SK-N-SH treated with all-trans-retinoic acid at 6 μM for 48 hours (cell line): ENCODE measurements at regions not wholly inside any gene's neighbourhood (a gene's known extent, or its start where the extent isn't known, plus 50 kb on each side); places are given as distances from the start of the nearest gene placed in this dataset.

Experiments used
- ATAC-seq: fragments of 200-7000 bp; cut with Tn5 transposase; 3 replicates; pipeline ENCODE4 v1.9.1; 2020; ENCODE audit warnings: mild to moderate bottlenecking, moderate library complexity
- ARNTL ChIP-seq: fragments of 450-650 bp; formaldehyde crosslinking; IDR thresholded peaks from 2 replicates; pipeline ENCODE4 v1.5.0; 2020; ENCODE audit warnings: low read depth, mild to moderate bottlenecking, moderate library complexity, borderline replicate concordance
- CREB5 ChIP-seq: fragments of 250-450 bp; sonication (Bioruptor Pico); IDR thresholded peaks from 2 replicates; pipeline ENCODE4 v1.5.1; 2020; ENCODE audit warnings: low read depth, mild to moderate bottlenecking, moderate library complexity
- CSDC2 ChIP-seq: fragments of 250-450 bp; sonication (Bioruptor Pico); IDR thresholded peaks from 2 replicates; pipeline ENCODE4 v1.5.0; 2020; ENCODE audit warnings: mild to moderate bottlenecking, moderate library complexity
- CSRNP3 ChIP-seq: fragments of 250-450 bp; sonication (Bioruptor Pico); IDR thresholded peaks from 2 replicates; pipeline ENCODE4 v1.5.1; 2021; ENCODE audit warnings: mild to moderate bottlenecking, moderate library complexity
- GLIS3 ChIP-seq: fragments of 250-450 bp; sonication (Bioruptor Pico); IDR thresholded peaks from 2 replicates; pipeline ENCODE4 v1.5.0; 2020; ENCODE audit warnings: mild to moderate bottlenecking, moderate library complexity
- ISL1 ChIP-seq: fragments of 250-450 bp; sonication (Bioruptor Pico); IDR thresholded peaks from 2 replicates; pipeline ENCODE4 v2.1.2; 2022; ENCODE audit warnings: mild to moderate bottlenecking, moderate library complexity
- PATZ1 ChIP-seq: fragments of 250-450 bp; sonication (Bioruptor Pico); IDR thresholded peaks from 2 replicates; pipeline ENCODE4 v1.8.0; 2020; ENCODE audit warnings: mild to moderate bottlenecking, moderate library complexity, borderline replicate concordance
- POU6F1 ChIP-seq: fragments of 250-450 bp; sonication (Bioruptor Pico); IDR thresholded peaks from 2 replicates; pipeline ENCODE4 v1.8.0; 2021; ENCODE audit warnings: low read depth, mild to moderate bottlenecking, moderate library complexity, borderline replicate concordance
- PPARA ChIP-seq: fragments of 250-450 bp; sonication (Bioruptor Pico); IDR thresholded peaks from 2 replicates; pipeline ENCODE4 v1.5.0; 2020; ENCODE audit warnings: mild to moderate bottlenecking, borderline replicate concordance
- RARB ChIP-seq: fragments of 250-450 bp; sonication (Bioruptor Pico); IDR thresholded peaks from 2 replicates; pipeline ENCODE4 v1.8.0; 2021; ENCODE audit warnings: mild to moderate bottlenecking, moderate library complexity
- SNAI2 ChIP-seq: fragments of 250-450 bp; sonication (Bioruptor Pico); IDR thresholded peaks from 2 replicates; pipeline ENCODE4 v1.5.0; 2020; ENCODE audit warnings: mild to moderate bottlenecking, moderate library complexity
- TCF4 ChIP-seq: fragments of 250-450 bp; sonication (Bioruptor Pico); IDR thresholded peaks from 2 replicates; pipeline ENCODE4 v1.8.0; 2021; ENCODE audit warnings: mild to moderate bottlenecking, moderate library complexity, borderline replicate concordance
- TOX ChIP-seq: fragments of 250-450 bp; sonication (Bioruptor Pico); IDR thresholded peaks from 2 replicates; pipeline ENCODE4 v1.8.0; 2021; ENCODE audit warnings: mild to moderate bottlenecking, moderate library complexity, borderline replicate concordance
- TSHZ2 ChIP-seq: fragments of 250-450 bp; sonication (Bioruptor Pico); IDR thresholded peaks from 2 replicates; pipeline ENCODE4 v1.5.0; 2020; ENCODE audit warnings: mild to moderate bottlenecking, moderate library complexity
- ZC3H10 ChIP-seq: fragments of 250-450 bp; sonication (Bioruptor Pico); IDR thresholded peaks from 2 replicates; pipeline ENCODE4 v1.5.1; 2021; ENCODE audit warnings: mild to moderate bottlenecking, moderate library complexity
- ZFP3 ChIP-seq: fragments of 250-450 bp; sonication (Bioruptor Pico); IDR thresholded peaks from 2 replicates; pipeline ENCODE4 v1.5.0; 2020; ENCODE audit warnings: mild to moderate bottlenecking, moderate library complexity
- ZFP30 ChIP-seq: fragments of 450-650 bp; formaldehyde crosslinking; IDR thresholded peaks from 2 replicates; pipeline ENCODE4 v1.5.0; 2022; ENCODE audit warnings: mild to moderate bottlenecking, moderate library complexity
- ZNF565 ChIP-seq: fragments of 450-650 bp; formaldehyde crosslinking; conservative IDR thresholded peaks from 2 replicates; pipeline ENCODE4 v1.5.0; 2020; ENCODE audit warnings: low read depth, mild to moderate bottlenecking, moderate library complexity

GRCh38 chr3:146969356-146969755, 364.2 kb upstream of the PLSCR5 start:
- TF ChIP-seq TSHZ2 (no peak), ZC3H10 (no peak), CREB5 (CRISPR knock-in tag) (no peak), ZNF565 (CRISPR knock-in tag) (no peak), POU6F1 (CRISPR knock-in tag) (no peak), GLIS3 (CRISPR knock-in tag) (no peak), SNAI2 (no peak), ZFP30 (no peak), PPARA (CRISPR knock-in tag) (no peak), TCF4 (CRISPR knock-in tag) (no peak), CSDC2 (CRISPR knock-in tag) (no peak), ARNTL (CRISPR knock-in tag) (no peak), PATZ1 (no peak), ZFP3 (CRISPR knock-in tag) (no peak), CSRNP3 (no peak), RARB (CRISPR knock-in tag) (no peak)
- no peak for ATAC-seq

- ATAC-seq = peak; percentile 93
- TF ChIP-seq ISL1 (CRISPR knock-in tag) = 0 out of 2 replicates have a peak, but pooled peaks have one; percentile 32
- no peak for TF ChIP-seq PATZ1
- no peak; the same call in 1 of the 2 replicates for TF ChIP-seq ZC3H10
- TF ChIP-seq TSHZ2 = no peak
- no peak for TF ChIP-seq SNAI2
- TF ChIP-seq POU6F1 (CRISPR knock-in tag) = no peak
- no peak for TF ChIP-seq CSDC2 (CRISPR knock-in tag)
- TF ChIP-seq ZFP3 (CRISPR knock-in tag) = no peak
- TF ChIP-seq TOX (CRISPR knock-in tag) = peak; percentile 51; the same call in 1 of the 2 replicates
- TF ChIP-seq TCF4 (CRISPR knock-in tag) = no peak
- TF ChIP-seq GLIS3 (CRISPR knock-in tag) = no peak
- TF ChIP-seq PPARA (CRISPR knock-in tag) = no peak
- TF ChIP-seq, all 23 proteins: peak for 2
Observed at GRCh38 chr3:146968204-146968651, 363.1 kb upstream of the PLSCR5 start.
